ENCODE measurements at regions not wholly inside any gene's neighbourhood (a gene's known extent, or its start where the extent isn't known, plus 50 kb on each side); places are given as distances from the start of the nearest gene placed in this dataset.

DNA sequence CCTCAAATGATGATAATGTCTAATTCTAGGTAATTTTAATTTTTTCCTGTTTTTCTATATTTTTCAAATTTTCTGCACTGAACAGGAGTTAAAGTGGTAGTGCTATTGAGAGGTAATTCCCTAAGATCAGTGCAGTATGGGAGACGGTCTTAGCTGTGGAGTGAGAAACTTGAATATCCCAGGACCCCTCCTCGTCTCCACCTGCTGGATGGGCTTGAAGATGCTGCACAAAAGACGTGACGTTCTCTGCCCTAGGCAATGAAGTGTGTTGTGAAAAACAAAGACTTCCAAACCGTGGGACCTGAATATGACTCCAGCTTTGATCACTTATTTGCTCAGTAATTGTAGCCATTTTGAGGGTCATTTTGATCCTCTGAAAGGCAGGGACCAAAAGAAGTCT is 298.1 kb downstream of the VRK1 start:
- Histone ChIP-seq H3K4me3 (ENCODE audit: low read length) (no peak overlapping the region), H4K20me1 (ENCODE audit: insufficient read depth) (no peaks in the 10 kb centered on the region), H3K27me3 (ENCODE audit: insufficient read depth, low read depth, low read length) (no peaks in the 10 kb centered on the region), H3F3A (ENCODE audit: insufficient read depth, low read length, poor library complexity, severe bottlenecking) (no peaks in the 10 kb centered on the region), H3K79me2 (replicated peaks; ENCODE audit: insufficient read depth, low read length) (no peaks in the 10 kb centered on the region), H3K4me2 (ENCODE audit: low read length) (no peak overlapping the region), H3K9me3 (ENCODE audit: low read length) (no peaks in the 10 kb centered on the region), H3K9me2 (ENCODE audit: insufficient read depth, low read length) (no peaks in the 10 kb centered on the region), H3K36me3 (ENCODE audit: insufficient read depth, low read length) (no peaks in the 10 kb centered on the region), H2AFZ (ENCODE audit: low read depth, low read length) (no peak overlapping the region), H3K27ac (ENCODE audit: low read length) (no peak overlapping the region), H3K9ac (ENCODE audit: low read length) (no peak overlapping the region)
- TF ChIP-seq SMC3 (conservative IDR thresholded peaks at IDR 0.05; ENCODE audit: poor library complexity), result no peak

DNA sequence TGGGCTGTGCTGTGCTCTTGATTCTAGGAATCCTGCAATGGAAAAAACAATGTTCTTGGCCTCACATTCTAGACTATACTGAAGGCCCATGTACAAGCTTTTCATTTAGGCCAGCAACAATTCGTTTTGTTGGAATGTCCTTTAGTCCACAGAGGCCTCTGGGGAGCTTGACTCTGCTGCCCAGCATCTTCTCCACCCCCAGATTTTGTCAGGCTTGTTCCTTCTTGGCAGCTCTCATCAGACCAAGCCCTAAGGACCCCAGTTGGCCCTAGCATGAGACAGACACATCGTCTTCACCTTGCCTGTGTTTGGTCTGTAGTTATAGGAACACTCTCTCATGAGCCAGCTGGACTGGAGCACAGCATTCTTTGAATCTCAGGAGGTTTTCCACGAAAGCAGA is 300.1 kb downstream of the VRK1 start:
- Histone ChIP-seq H3K27me3 (ENCODE audit: insufficient read depth, low read depth, low read length) (no peaks in the 10 kb centered on the region), H2AFZ (ENCODE audit: low read depth, low read length) (no peak overlapping the region), H3K4me3 (ENCODE audit: low read length) (no peak overlapping the region), H3F3A (ENCODE audit: insufficient read depth, low read length, poor library complexity, severe bottlenecking) (no peaks in the 10 kb centered on the region), H3K4me2 (ENCODE audit: low read length) (no peak overlapping the region), H3K79me2 (replicated peaks; ENCODE audit: insufficient read depth, low read length) (no peaks in the 10 kb centered on the region), H3K36me3 (ENCODE audit: insufficient read depth, low read length) (no peaks in the 10 kb centered on the region), H3K27ac (ENCODE audit: low read length) (no peak overlapping the region), H3K9me3 (ENCODE audit: low read length) (no peaks in the 10 kb centered on the region), H3K9me2 (ENCODE audit: insufficient read depth, low read length) (no peaks in the 10 kb centered on the region), H4K20me1 (ENCODE audit: insufficient read depth) (no peaks in the 10 kb centered on the region), H3K9ac (ENCODE audit: low read length) (no peak overlapping the region)
- TF ChIP-seq EZH2 (IDR thresholded peaks at IDR 0.05; ENCODE audit: borderline replicate concordance, insufficient read depth, low read length, poor library complexity, severe bottlenecking), result no peak
- no peak for TF ChIP-seq TAF1 (IDR thresholded peaks at IDR 0.05; ENCODE audit: low read depth)
- TF ChIP-seq EP300 (conservative IDR thresholded peaks at IDR 0.05; ENCODE audit: poor library complexity, severe bottlenecking), result no peak
- no peak for TF ChIP-seq MXI1 (conservative IDR thresholded peaks at IDR 0.05; ENCODE audit: poor library complexity, severe bottlenecking)
- TF ChIP-seq RAD21 (conservative IDR thresholded peaks at IDR 0.05), result no peak

DNA sequence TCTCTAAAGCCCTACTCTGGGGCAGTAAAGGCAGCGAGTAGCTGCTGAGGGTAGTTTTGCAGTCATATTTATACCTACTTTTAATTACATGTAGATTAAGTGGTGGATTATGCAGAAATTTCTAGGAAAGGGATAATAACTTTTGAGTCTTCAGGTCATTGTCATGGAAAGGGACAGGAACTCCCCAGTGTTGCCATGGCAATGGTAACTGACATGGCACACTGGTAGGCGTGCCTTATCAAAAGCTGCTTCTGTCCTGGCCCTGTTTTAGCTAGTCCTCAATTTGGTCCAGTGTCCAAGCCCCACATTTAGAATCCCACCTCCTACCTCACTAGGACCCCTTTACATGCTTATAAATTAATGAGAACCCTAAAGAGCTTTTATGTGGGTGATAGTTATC is 303.1 kb downstream of the VRK1 start:
- TF ChIP-seq MXI1 (conservative IDR thresholded peaks at IDR 0.05; ENCODE audit: poor library complexity, severe bottlenecking) (no peak), EZH2 (IDR thresholded peaks at IDR 0.05; ENCODE audit: borderline replicate concordance, insufficient read depth, low read length, poor library complexity, severe bottlenecking) (no peak), TAF1 (IDR thresholded peaks at IDR 0.05; ENCODE audit: low read depth) (no peak), EP300 (conservative IDR thresholded peaks at IDR 0.05; ENCODE audit: poor library complexity, severe bottlenecking) (no peak), RAD21 (conservative IDR thresholded peaks at IDR 0.05) (no peak), SMC3 (conservative IDR thresholded peaks at IDR 0.05; ENCODE audit: poor library complexity) (no peak), POLR2AphosphoS5 (IDR thresholded peaks at IDR 0.05) (no peak)
- TF ChIP-seq, protein P1, sequence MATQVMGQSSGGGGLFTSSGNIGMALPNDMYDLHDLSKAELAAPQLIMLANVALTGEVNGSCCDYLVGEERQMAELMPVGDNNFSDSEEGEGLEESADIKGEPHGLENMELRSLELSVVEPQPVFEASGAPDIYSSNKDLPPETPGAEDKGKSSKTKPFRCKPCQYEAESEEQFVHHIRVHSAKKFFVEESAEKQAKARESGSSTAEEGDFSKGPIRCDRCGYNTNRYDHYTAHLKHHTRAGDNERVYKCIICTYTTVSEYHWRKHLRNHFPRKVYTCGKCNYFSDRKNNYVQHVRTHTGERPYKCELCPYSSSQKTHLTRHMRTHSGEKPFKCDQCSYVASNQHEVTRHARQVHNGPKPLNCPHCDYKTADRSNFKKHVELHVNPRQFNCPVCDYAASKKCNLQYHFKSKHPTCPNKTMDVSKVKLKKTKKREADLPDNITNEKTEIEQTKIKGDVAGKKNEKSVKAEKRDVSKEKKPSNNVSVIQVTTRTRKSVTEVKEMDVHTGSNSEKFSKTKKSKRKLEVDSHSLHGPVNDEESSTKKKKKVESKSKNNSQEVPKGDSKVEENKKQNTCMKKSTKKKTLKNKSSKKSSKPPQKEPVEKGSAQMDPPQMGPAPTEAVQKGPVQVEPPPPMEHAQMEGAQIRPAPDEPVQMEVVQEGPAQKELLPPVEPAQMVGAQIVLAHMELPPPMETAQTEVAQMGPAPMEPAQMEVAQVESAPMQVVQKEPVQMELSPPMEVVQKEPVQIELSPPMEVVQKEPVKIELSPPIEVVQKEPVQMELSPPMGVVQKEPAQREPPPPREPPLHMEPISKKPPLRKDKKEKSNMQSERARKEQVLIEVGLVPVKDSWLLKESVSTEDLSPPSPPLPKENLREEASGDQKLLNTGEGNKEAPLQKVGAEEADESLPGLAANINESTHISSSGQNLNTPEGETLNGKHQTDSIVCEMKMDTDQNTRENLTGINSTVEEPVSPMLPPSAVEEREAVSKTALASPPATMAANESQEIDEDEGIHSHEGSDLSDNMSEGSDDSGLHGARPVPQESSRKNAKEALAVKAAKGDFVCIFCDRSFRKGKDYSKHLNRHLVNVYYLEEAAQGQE (IDR thresholded peaks at IDR 0.05; ENCODE audit: borderline replicate concordance), result no peak
- TF ChIP-seq, protein P2, sequence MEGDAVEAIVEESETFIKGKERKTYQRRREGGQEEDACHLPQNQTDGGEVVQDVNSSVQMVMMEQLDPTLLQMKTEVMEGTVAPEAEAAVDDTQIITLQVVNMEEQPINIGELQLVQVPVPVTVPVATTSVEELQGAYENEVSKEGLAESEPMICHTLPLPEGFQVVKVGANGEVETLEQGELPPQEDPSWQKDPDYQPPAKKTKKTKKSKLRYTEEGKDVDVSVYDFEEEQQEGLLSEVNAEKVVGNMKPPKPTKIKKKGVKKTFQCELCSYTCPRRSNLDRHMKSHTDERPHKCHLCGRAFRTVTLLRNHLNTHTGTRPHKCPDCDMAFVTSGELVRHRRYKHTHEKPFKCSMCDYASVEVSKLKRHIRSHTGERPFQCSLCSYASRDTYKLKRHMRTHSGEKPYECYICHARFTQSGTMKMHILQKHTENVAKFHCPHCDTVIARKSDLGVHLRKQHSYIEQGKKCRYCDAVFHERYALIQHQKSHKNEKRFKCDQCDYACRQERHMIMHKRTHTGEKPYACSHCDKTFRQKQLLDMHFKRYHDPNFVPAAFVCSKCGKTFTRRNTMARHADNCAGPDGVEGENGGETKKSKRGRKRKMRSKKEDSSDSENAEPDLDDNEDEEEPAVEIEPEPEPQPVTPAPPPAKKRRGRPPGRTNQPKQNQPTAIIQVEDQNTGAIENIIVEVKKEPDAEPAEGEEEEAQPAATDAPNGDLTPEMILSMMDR (IDR thresholded peaks at IDR 0.05; ENCODE audit: poor library complexity, severe bottlenecking), result no peak
- Histone ChIP-seq H3K27ac (ENCODE audit: low read length) (peak overlapping the region; percentile 34), H3K27me3 (ENCODE audit: insufficient read depth, low read depth, low read length) (no peaks in the 10 kb centered on the region), H2AFZ (ENCODE audit: low read depth, low read length) (no peak overlapping the region), H3K4me3 (ENCODE audit: low read length) (no peak overlapping the region), H3K4me2 (ENCODE audit: low read length) (no peak overlapping the region), H3K36me3 (ENCODE audit: insufficient read depth, low read length) (no peaks in the 10 kb centered on the region), H4K20me1 (ENCODE audit: insufficient read depth) (no peaks in the 10 kb centered on the region), H3K9ac (ENCODE audit: low read length) (no peak overlapping the region), H3K9me2 (ENCODE audit: insufficient read depth, low read length) (no peaks in the 10 kb centered on the region), H3K9me3 (ENCODE audit: low read length) (no peaks in the 10 kb centered on the region), H3K79me2 (replicated peaks; ENCODE audit: insufficient read depth, low read length) (no peaks in the 10 kb centered on the region), H3F3A (ENCODE audit: insufficient read depth, low read length, poor library complexity, severe bottlenecking) (no peaks in the 10 kb centered on the region)

All from neural cell (in vitro differentiated cells).